ENCODE measurements at regions not wholly inside any gene's neighbourhood (a gene's known extent, or its start where the extent isn't known, plus 50 kb on each side); places are given as distances from the start of the nearest gene placed in this dataset.

- Histone ChIP-seq H3K9ac (ENCODE audit: low read length) (no peak overlapping the region), H3K27me3 (ENCODE audit: insufficient read depth, low read length) (no peaks in the 10 kb centered on the region), H3K4me3 (ENCODE audit: low read depth, low read length, poor library complexity, severe bottlenecking) (no peak overlapping the region), H2AFZ (ENCODE audit: low read length) (no peak overlapping the region), H3K9me2 (ENCODE audit: low read depth, low read length) (no peaks in the 10 kb centered on the region), H3K4me2 (ENCODE audit: low read length) (no peak overlapping the region), H3K4me1 (ENCODE audit: insufficient read depth, low read length, severe bottlenecking) (no peaks in the 10 kb centered on the region), H3K79me2 (ENCODE audit: insufficient read depth, low read length) (no peaks in the 10 kb centered on the region), H4K20me1 (ENCODE audit: insufficient read depth, low read length) (no peaks in the 10 kb centered on the region), H3K36me3 (ENCODE audit: insufficient read depth, low read length) (no peaks in the 10 kb centered on the region), H3K9me3 (ENCODE audit: low read length) (no peaks in the 10 kb centered on the region), H3F3A (ENCODE audit: insufficient read depth, low read length) (no peaks in the 10 kb centered on the region), H3K27ac (ENCODE audit: low read depth, low read length, poor library complexity, severe bottlenecking) (no peak overlapping the region)
- TF ChIP-seq CTCF (IDR thresholded peaks at IDR 0.05; ENCODE audit: low read length) (no peak), EZH2 (IDR thresholded peaks at IDR 0.05; ENCODE audit: borderline replicate concordance, low read length) (no peak)
Measured at GRCh38 chr3:8112587-8112986, 389.0 kb upstream of the LMCD1 start.

- no peaks in the 10 kb centered on the region for H3K79me2 ChIP-seq (ENCODE audit: insufficient read depth, low read length)
- H3K4me2 ChIP-seq (ENCODE audit: low read length), result no peak overlapping the region
- no peaks in the 10 kb centered on the region for H3F3A ChIP-seq (ENCODE audit: insufficient read depth, low read length)
- H3K27ac ChIP-seq (ENCODE audit: low read depth, low read length, poor library complexity, severe bottlenecking), result no peak overlapping the region
- H3K9me3 ChIP-seq (ENCODE audit: low read length), result no peaks in the 10 kb centered on the region
- no peaks in the 10 kb centered on the region for H3K27me3 ChIP-seq (ENCODE audit: insufficient read depth, low read length)
- H3K4me1 ChIP-seq (ENCODE audit: insufficient read depth, low read length, severe bottlenecking), result no peaks in the 10 kb centered on the region
- H3K36me3 ChIP-seq (ENCODE audit: insufficient read depth, low read length), result no peaks in the 10 kb centered on the region
- H3K4me3 ChIP-seq (ENCODE audit: low read depth, low read length, poor library complexity, severe bottlenecking), result no peak overlapping the region
- H2AFZ ChIP-seq (ENCODE audit: low read length), result no peak overlapping the region
- no peaks in the 10 kb centered on the region for H3K9me2 ChIP-seq (ENCODE audit: low read depth, low read length)
- H4K20me1 ChIP-seq (ENCODE audit: insufficient read depth, low read length), result no peaks in the 10 kb centered on the region
- TF ChIP-seq EZH2 (IDR thresholded peaks at IDR 0.05; ENCODE audit: borderline replicate concordance, low read length), result no peak
- no peak for TF ChIP-seq CTCF (IDR thresholded peaks at IDR 0.05; ENCODE audit: low read length)
- H3K9ac ChIP-seq (ENCODE audit: low read length), result no peak overlapping the region
Measured at GRCh38 chr3:8113626-8114025, 388.0 kb upstream of the LMCD1 start.

- H3K27me3 ChIP-seq (ENCODE audit: insufficient read depth, low read length), result no peaks in the 10 kb centered on the region
- no peak overlapping the region for H3K27ac ChIP-seq (ENCODE audit: low read depth, low read length, poor library complexity, severe bottlenecking)
- no peak overlapping the region for H3K9ac ChIP-seq (ENCODE audit: low read length)
- no peaks in the 10 kb centered on the region for H3K4me1 ChIP-seq (ENCODE audit: insufficient read depth, low read length, severe bottlenecking)
- no peaks in the 10 kb centered on the region for H3F3A ChIP-seq (ENCODE audit: insufficient read depth, low read length)
- H2AFZ ChIP-seq (ENCODE audit: low read length), result no peak overlapping the region
- no peaks in the 10 kb centered on the region for H4K20me1 ChIP-seq (ENCODE audit: insufficient read depth, low read length)
- TF ChIP-seq CTCF (IDR thresholded peaks at IDR 0.05; ENCODE audit: low read length), result no peak
- no peak for TF ChIP-seq EZH2 (IDR thresholded peaks at IDR 0.05; ENCODE audit: borderline replicate concordance, low read length)
- H3K36me3 ChIP-seq (ENCODE audit: insufficient read depth, low read length), result no peaks in the 10 kb centered on the region
- no peaks in the 10 kb centered on the region for H3K79me2 ChIP-seq (ENCODE audit: insufficient read depth, low read length)
- H3K4me3 ChIP-seq (ENCODE audit: low read depth, low read length, poor library complexity, severe bottlenecking), result no peak overlapping the region
- H3K9me2 ChIP-seq (ENCODE audit: low read depth, low read length), result no peaks in the 10 kb centered on the region
- H3K9me3 ChIP-seq (ENCODE audit: low read length), result no peaks in the 10 kb centered on the region
- H3K4me2 ChIP-seq (ENCODE audit: low read length), result no peak overlapping the region
Measured at GRCh38 chr3:8128686-8129085, 372.9 kb upstream of the LMCD1 start.

Data from OCI-LY1 (cell line).